CD14-positive monocyte (primary cell): ENCODE measurements at regions not wholly inside any gene's neighbourhood (a gene's known extent, or its start where the extent isn't known, plus 50 kb on each side); places are given as distances from the start of the nearest gene placed in this dataset.

Experiments
- DNase-seq, 3 donors: peaks; one replicate each; pipeline ENCODE4 v3.0.0-alpha.2; 2011 to 2022
- H2AFZ ChIP-seq: 2 replicates; pipeline ENCODE4 v1.6.0; 2012; ENCODE audit warnings: mild to moderate bottlenecking, low read depth, low read length, inconsistent platforms; ENCODE audit not compliant: insufficient read depth, poor library complexity, severe bottlenecking
- H3K27ac ChIP-seq, 2 donors: 1 replicate in 1 of 2; 2 replicates in 1 of 2; pipeline ENCODE4 v1.5.1; 2012 to 2013; ENCODE audit warnings: low read length in 2 of 2, control low read depth in 1 of 2, inconsistent platforms in 1 of 2, low read depth in 1 of 2, mild to moderate bottlenecking in 1 of 2
- H3K27me3 ChIP-seq, 2 donors: one replicate each; pipeline versions ENCODE4 v1.6.0 to v1.6.1; 2011 to 2013; ENCODE audit warnings: low read length in 2 of 2; ENCODE audit not compliant: control insufficient read depth in 2 of 2, insufficient read depth in 2 of 2
- H3K36me3 ChIP-seq, 2 donors: replicated peaks in 1 of 2; 1 replicate in 1 of 2; 2 replicates in 1 of 2; pipeline versions ENCODE4 v1.5.1 to v1.6.1; 2012 to 2013; ENCODE audit warnings: low read length in 2 of 2, control low read depth in 1 of 2, inconsistent platforms in 1 of 2, mild to moderate bottlenecking in 1 of 2; ENCODE audit not compliant: insufficient read depth in 2 of 2, control insufficient read depth in 1 of 2
- H3K4me1 ChIP-seq, 2 donors: 1 replicate in 1 of 2; 2 replicates in 1 of 2; pipeline versions ENCODE4 v1.5.1 to v1.6.1; 2012 to 2013; ENCODE audit warnings: low read length in 2 of 2, control low read depth in 1 of 2, inconsistent platforms in 1 of 2, mild to moderate bottlenecking in 1 of 2, moderate library complexity in 1 of 2; ENCODE audit not compliant: insufficient read depth in 2 of 2, control insufficient read depth in 1 of 2
- H3K4me2 ChIP-seq: replicated peaks from 2 replicates; pipeline ENCODE3; 2012; ENCODE audit warnings: low read length, moderate library complexity, mild to moderate bottlenecking; ENCODE audit not compliant: poor library complexity, severe bottlenecking; ENCODE audit errors: extremely low read depth
- H3K4me3 ChIP-seq, 3 experiments: fragments of 200-600 bp in 1 of 3; sonication (generic) in 1 of 3; replicated peaks in 1 of 3; 1 replicate in 2 of 3; 2 replicates in 1 of 3; pipeline ENCODE4 v1.5.1; 2011 to 2013; ENCODE audit warnings: low read length in 3 of 3, mild to moderate bottlenecking in 3 of 3, control low read depth in 2 of 3, low read depth in 2 of 3, inconsistent platforms in 1 of 3, moderate library complexity in 1 of 3
- H3K79me2 ChIP-seq: 2 replicates; pipeline ENCODE4 v1.6.0; 2012; ENCODE audit warnings: mild to moderate bottlenecking, control low read depth, inconsistent platforms, low read length, moderate library complexity; ENCODE audit not compliant: insufficient read depth
- H3K9ac ChIP-seq: 2 replicates; pipeline ENCODE4 v1.6.0; 2017; ENCODE audit warnings: low read length, mild to moderate bottlenecking; ENCODE audit not compliant: insufficient read depth, poor library complexity, severe bottlenecking
- H3K9me3 ChIP-seq, 2 donors: replicated peaks in 1 of 2; 1 replicate in 1 of 2; 2 replicates in 1 of 2; pipeline versions ENCODE4 v1.5.1 to v1.6.1; 2012 to 2013; ENCODE audit warnings: low read length in 2 of 2, control low read depth in 1 of 2; ENCODE audit not compliant: control insufficient read depth in 1 of 2, insufficient read depth in 1 of 2
- H4K20me1 ChIP-seq: 2 replicates; pipeline ENCODE4 v1.6.0; 2012; ENCODE audit warnings: mild to moderate bottlenecking, low read length, control low read depth, moderate library complexity; ENCODE audit not compliant: insufficient read depth
- H3K27ac Mint-ChIP-seq, 7 donors: one replicate each; pipeline ENCODE4 v1.8.0; 2020; ENCODE audit warnings: mild to moderate bottlenecking in 7 of 7, mixed read lengths in 7 of 7, moderate library complexity in 6 of 7, inconsistent platforms in 2 of 7
- H3K27me3 Mint-ChIP-seq, 3 donors: one replicate each; pipeline ENCODE4 v1.8.0; 2021 to 2022; ENCODE audit warnings: low read depth in 3 of 3, mild to moderate bottlenecking in 3 of 3, mixed read lengths in 3 of 3, moderate library complexity in 3 of 3, inconsistent platforms in 1 of 3
- H3K36me3 Mint-ChIP-seq, 2 donors: one replicate each; pipeline ENCODE4 v1.8.0; 2020; ENCODE audit warnings: mixed read lengths in 2 of 2, inconsistent platforms in 1 of 2, mild to moderate bottlenecking in 1 of 2
- H3K4me1 Mint-ChIP-seq: one replicate; pipeline ENCODE4 v1.8.0; 2020; ENCODE audit warnings: mild to moderate bottlenecking, mixed read lengths
- H3K4me3 Mint-ChIP-seq, 2 donors: one replicate each; pipeline ENCODE4 v1.8.0; 2020; ENCODE audit warnings: mild to moderate bottlenecking in 2 of 2, mixed read lengths in 2 of 2, moderate library complexity in 1 of 2
- H3K9me3 Mint-ChIP-seq, 7 donors: one replicate each; pipeline ENCODE4 v1.8.0; 2020 to 2022; ENCODE audit warnings: mixed read lengths in 7 of 7, mild to moderate bottlenecking in 6 of 7, moderate library complexity in 6 of 7, inconsistent platforms in 2 of 7
- WGBS: methylation state at CpG from one replicate; pipeline ENCODE4 v1.1.5; 2013; ENCODE audit warnings: missing lambda C conversion rate; ENCODE audit not compliant: insufficient coverage; 5-methylcytosine and 5-hydroxymethylcytosine counted together
- intact Hi-C, 2 donors: fragments of 100-400 bp; cut with micrococcal nuclease; formaldehyde crosslinking; loops; one replicate each; pipeline versions ENCODE4 v1.15.0 to v1.15.1; 2023
- TF ChIP-seq, protein P1 (sequence below): fragments of 200-600 bp; IDR thresholded peaks from one replicate; pipeline ENCODE4 v1.8.0; 2022; ENCODE audit warnings: antibody characterized with exemption, mild to moderate bottlenecking

GRCh38 chr14:64639340-64639821 lies 64.8 kb upstream of the PLEKHG3 start:
- no peaks in the 10 kb centered on the region for H3K4me1 ChIP-seq
- no peak overlapping the region for H3K27ac ChIP-seq
- Mint-ChIP-seq H3K36me3 (no peaks in the 10 kb centered on the region), H3K9me3 (peaks cover 0 to 3% (median 0%) of the 10 kb centered on the region in 7 donors), H3K27ac (no peak overlapping the region), H3K4me3 (no peak overlapping the region), H3K4me1 (peaks cover 2% of the 10 kb centered on the region), H3K27me3 (peaks cover 0 to 7% (median 3%) of the 10 kb centered on the region in 3 donors)
- intact Hi-C loops = loop anchor here (5.0 to 10.0 kb wide), 2 partner anchors 97 to 205 kb away; partner anchors contain the start of gene HSPA2 (in 1 of the 2)
- H3K4me2 ChIP-seq = no peak overlapping the region
- H3K27me3 ChIP-seq = no peaks in the 10 kb centered on the region
- H3K9ac ChIP-seq = no peak overlapping the region
- no peak overlapping the region for H3K4me3 ChIP-seq
- no peak overlapping the region for H2AFZ ChIP-seq
- no peaks in the 10 kb centered on the region for H4K20me1 ChIP-seq
- H3K9me3 ChIP-seq = no peaks in the 10 kb centered on the region
- no peaks in the 10 kb centered on the region for H3K79me2 ChIP-seq
- no peak for DNase-seq
- no peaks in the 10 kb centered on the region for H3K36me3 ChIP-seq
- WGBS = 80% methylated on average over 1 of the region's 3 CpGs
- TF ChIP-seq, protein P1, sequence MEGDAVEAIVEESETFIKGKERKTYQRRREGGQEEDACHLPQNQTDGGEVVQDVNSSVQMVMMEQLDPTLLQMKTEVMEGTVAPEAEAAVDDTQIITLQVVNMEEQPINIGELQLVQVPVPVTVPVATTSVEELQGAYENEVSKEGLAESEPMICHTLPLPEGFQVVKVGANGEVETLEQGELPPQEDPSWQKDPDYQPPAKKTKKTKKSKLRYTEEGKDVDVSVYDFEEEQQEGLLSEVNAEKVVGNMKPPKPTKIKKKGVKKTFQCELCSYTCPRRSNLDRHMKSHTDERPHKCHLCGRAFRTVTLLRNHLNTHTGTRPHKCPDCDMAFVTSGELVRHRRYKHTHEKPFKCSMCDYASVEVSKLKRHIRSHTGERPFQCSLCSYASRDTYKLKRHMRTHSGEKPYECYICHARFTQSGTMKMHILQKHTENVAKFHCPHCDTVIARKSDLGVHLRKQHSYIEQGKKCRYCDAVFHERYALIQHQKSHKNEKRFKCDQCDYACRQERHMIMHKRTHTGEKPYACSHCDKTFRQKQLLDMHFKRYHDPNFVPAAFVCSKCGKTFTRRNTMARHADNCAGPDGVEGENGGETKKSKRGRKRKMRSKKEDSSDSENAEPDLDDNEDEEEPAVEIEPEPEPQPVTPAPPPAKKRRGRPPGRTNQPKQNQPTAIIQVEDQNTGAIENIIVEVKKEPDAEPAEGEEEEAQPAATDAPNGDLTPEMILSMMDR = no peak

GRCh38 chr14:64640839-64641238 lies 63.4 kb upstream of the PLEKHG3 start:
- H3K79me2 ChIP-seq = no peaks in the 10 kb centered on the region
- TF ChIP-seq, protein P1 = no peak
- H2AFZ ChIP-seq = no peak overlapping the region
- no peak overlapping the region for H3K27ac ChIP-seq
- intact Hi-C loops = no loop called here
- no peak overlapping the region for H3K9ac ChIP-seq
- Mint-ChIP-seq H3K9me3 (peaks cover 0 to 3% (median 0%) of the 10 kb centered on the region in 7 donors), H3K36me3 (no peaks in the 10 kb centered on the region), H3K4me1 (peaks cover 2% of the 10 kb centered on the region), H3K27me3 (peaks cover 3 to 9% (median 4%) of the 10 kb centered on the region in 3 donors), H3K27ac (no peak overlapping the region), H3K4me3 (no peak overlapping the region)
- no peaks in the 10 kb centered on the region for H3K4me1 ChIP-seq
- no peak overlapping the region for H3K4me3 ChIP-seq
- no peak for DNase-seq
- no peaks in the 10 kb centered on the region for H3K9me3 ChIP-seq
- no peak overlapping the region for H3K4me2 ChIP-seq
- no peaks in the 10 kb centered on the region for H3K36me3 ChIP-seq
- no peaks in the 10 kb centered on the region for H4K20me1 ChIP-seq
- H3K27me3 ChIP-seq = no peaks in the 10 kb centered on the region
- WGBS = no CpG with 5 or more reads among the region's 1 CpG
